ENCODE measurements at regions not wholly inside any gene's neighbourhood (a gene's known extent, or its start where the extent isn't known, plus 50 kb on each side); places are given as distances from the start of the nearest gene placed in this dataset.

GRCh38 chr11:95717314-95717713 lies 72.3 kb downstream of the FAM76B start:
- TF ChIP-seq CTCF (conservative IDR thresholded peaks at IDR 0.05): no peak
- no peak overlapping the region for H3K27ac ChIP-seq

- TF ChIP-seq CTCF (conservative IDR thresholded peaks at IDR 0.05): no peak
- no peak overlapping the region for H3K27ac ChIP-seq
Observed at GRCh38 chr11:95716266-95716665, 73.3 kb downstream of the FAM76B start.

- no peak for TF ChIP-seq CTCF (conservative IDR thresholded peaks at IDR 0.05)
- H3K27ac ChIP-seq: no peak overlapping the region
Observed at GRCh38 chr11:95715777-95716241, 73.8 kb downstream of the FAM76B start.

- no peak for TF ChIP-seq CTCF (conservative IDR thresholded peaks at IDR 0.05)
- H3K27ac ChIP-seq: no peak overlapping the region
Observed at GRCh38 chr11:95714843-95715776, 74.5 kb downstream of the FAM76B start.

- no peak for TF ChIP-seq CTCF (conservative IDR thresholded peaks at IDR 0.05)
- no peak overlapping the region for H3K27ac ChIP-seq
Observed at GRCh38 chr11:95713428-95713827, 76.2 kb downstream of the FAM76B start.

GRCh38 chr11:95711945-95712221 lies 77.7 kb downstream of the FAM76B start:
- no peak for TF ChIP-seq CTCF (conservative IDR thresholded peaks at IDR 0.05)
- no peak overlapping the region for H3K27ac ChIP-seq

- no peak for TF ChIP-seq CTCF (conservative IDR thresholded peaks at IDR 0.05)
- H3K27ac ChIP-seq: no peak overlapping the region
Observed at GRCh38 chr11:95711162-95711944, 78.2 kb downstream of the FAM76B start.

All from VCaP (cell line).